Stimulated activated CD4-positive, alpha-beta T cell treated with anti-CD3 and anti-CD28 coated beads, Interleukin-12 subunit alpha, Interleukin-12 subunit beta, amount 100 ng/mL, for 24 hours (primary cell): ENCODE measurements at regions not wholly inside any gene's neighbourhood (a gene's known extent, or its start where the extent isn't known, plus 50 kb on each side); places are given as distances from the start of the nearest gene placed in this dataset.
"Not testable (repeated sequence)": the region's sequence is repeated elsewhere in the genome, so short reads cannot be mapped to it uniquely, and the experiment has no call there.

Experiments
- DNase-seq, 2 experiments: peaks; one replicate each; pipeline ENCODE4 v3.0.0-alpha.2; 2020; ENCODE audit warnings: low read depth in 2 of 2

DNA sequence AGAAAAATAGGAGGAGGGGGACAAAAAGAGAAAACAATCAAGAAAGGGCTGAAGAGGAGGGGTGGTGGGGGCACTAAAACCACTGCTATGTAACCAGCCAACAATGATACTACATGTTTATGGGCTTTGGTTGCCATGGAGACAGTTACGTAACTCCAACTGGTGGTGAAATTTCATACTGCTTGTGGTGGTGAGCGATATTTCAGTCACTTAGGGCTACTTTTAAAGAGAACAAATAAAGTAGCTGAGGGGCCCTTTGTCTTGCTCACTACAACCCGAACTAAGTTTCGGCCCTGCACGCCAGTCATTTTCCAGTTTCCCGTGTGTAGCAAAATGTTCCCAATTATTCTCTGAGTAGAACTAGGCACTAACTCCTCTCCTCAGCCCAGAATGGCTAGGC is 275.2 kb upstream of the EDA2R start:
- no peak for DNase-seq

DNA sequence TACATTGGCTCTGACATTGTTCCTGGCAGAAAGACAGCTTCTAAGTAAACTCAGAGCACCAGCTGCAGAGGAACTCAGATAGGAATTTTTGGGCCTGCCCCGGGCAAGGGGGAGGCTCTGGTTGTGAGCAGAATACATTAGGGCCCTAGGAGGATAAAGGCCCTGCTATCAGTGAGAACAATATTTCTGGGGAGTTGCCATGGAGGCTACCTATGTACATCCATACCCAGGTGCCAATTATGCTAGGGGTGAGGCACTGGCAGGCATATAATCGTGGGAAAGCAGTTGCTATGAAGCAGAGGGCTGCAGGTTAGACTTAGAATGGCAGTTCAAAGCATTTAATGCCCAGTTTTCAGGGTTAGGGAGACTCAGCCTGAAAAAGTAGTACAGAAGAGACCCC is 273.5 kb upstream of the EDA2R start:
- DNase-seq = no peak

DNA sequence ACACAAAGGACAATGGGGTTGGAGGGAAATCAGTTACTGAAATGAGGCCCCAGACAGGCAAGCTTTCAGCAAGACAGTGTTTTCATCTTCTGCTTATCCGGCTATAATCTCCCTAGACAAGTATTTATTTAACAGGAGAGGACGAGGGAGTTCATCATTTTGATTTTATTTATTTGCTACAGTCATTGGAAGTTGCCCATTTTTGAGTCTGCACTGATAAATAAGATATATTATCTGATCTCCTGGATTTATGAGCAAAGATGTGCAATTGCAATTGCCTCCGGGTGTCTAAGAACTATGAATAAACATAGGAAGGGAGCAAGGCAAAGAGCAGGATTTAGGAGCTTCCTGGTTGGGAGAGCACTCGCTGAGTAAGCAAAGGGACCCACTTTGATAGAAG is 263.2 kb upstream of the EDA2R start:
- DNase-seq = no peak

DNA sequence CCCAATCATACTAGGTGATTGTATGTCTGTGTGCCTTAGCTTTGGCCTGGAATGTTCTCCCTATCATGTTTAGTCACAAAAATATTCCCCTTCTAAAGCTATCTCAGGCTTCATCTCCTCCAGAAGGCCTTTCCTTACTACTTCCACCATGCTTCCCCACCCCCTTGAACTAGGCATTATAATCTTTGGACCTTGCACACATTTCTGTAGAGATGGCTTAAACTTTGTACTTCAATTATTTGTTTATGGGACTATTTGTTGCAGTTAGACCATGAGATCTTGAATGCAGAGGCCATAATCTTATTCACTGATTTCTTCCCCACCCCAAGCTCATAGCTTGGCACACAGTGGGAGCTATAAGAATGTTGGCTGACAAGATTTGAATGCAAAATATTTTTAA is 262.0 kb upstream of the EDA2R start:
- DNase-seq = no peak

DNA sequence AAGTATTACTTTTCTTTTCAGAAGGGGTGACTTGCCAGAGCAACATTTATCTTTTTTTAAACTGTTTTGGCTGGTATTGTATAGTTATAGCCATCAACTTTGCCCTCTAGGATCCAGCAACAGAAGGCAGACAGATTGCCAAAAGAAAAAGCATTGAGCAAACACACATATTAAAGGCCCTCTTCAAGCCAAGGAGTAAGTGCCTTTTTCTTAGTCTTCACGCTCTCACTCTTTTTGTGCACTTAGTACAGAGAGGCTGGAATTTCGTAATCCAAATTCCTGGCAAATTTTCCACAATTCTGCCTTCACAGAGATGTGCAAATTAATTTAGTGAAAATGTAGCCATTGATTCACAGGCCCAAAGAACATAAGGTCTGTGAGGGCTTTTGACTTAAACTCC is 253.1 kb upstream of the EDA2R start:
- DNase-seq = no peak

DNA sequence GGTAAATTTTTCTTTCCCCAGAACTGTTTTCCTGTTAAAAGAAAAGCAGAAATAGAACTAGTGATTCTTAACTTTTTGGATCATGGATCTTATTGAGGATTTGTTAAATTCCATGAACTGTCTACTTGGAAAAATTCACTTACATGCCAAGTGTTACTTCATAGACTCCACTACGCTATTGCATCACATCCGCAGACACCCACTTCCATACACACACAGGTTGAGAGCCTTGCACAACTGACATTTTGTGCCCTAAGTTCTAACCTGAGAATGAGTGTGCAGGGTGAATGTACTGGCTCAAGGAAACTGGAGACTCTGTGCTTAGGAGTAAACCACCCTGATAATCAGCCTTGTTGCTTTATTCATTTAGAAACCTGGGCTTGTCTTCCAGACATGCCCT is 250.5 kb upstream of the EDA2R start:
- no peak for DNase-seq

DNA sequence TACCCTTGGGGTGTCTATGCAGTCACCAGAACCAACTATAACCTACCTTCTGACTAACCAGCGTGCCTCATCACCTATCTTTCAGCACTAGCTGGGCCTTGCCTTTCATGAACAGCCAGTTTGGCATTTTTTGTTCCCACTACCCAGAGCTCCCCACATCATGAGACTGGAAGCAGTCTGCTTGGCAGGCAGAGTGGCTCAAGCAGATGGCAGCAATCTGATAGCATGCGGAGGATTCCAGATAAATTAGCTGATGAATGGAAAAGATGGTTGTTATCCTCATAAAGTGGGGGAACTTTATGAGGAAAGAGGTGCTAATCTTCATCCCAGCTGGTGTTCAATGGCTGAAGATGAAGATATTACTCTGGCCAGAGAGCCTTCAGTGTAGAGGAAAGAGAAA is 243.2 kb upstream of the EDA2R start:
- DNase-seq = no peak

DNA sequence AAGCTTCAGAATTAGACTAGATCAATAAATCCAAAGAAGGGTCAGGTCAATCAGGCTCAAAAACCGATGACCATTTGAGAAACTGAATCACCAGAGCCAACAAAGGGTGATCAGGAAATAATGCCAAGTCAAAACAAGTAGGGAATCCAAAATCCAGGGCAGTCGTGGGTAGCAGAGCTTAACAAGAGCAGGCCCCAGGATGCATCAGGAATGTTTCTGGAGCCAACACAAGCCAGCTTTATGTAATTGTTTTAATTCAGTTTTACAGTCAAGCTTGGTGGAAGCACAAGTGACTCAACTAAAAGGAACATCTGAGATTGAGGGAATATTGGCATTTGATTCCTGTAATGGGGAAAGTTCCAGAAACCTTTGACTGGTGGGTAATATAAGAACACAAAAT is 237.9 kb upstream of the EDA2R start:
- DNase-seq = no peak

DNA sequence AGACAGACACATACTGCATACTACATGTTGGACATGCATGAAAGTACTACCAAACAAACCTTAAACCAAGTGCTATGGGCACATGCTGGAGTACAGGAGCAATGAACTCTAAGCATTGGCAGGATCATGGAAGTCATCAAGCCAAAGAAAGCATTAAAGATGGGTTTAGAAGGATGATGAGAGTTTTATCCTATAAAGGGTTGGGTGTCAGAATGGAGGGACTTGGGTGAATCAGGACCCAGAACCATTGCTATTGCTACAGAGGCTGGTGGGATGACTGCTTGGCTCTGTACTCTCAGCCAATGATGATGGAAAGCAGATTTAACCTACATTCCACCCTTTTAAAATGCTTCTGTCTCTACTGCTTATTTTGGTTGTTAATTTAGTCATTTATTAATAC is 233.9 kb upstream of the EDA2R start:
- DNase-seq = no peak

DNA sequence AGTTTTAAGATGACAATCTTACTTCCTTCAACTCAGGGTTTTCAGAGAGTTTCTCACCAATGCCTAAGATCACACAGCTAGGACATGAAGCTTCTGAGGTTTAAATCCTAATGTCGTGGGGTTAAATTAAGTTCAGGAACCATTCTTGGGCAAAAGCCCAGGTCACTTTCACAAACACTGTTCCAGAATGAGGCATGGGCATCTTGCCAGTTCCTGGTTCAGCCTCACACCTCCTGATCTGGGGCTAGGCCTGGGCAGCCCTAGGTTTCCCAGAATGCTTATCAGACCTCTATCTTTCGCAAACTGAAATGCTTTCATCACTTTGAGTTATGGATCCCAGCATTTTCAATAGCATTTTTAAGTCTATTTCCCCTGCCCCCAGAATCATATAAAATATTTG is 224.8 kb upstream of the EDA2R start:
- DNase-seq = no peak

DNA sequence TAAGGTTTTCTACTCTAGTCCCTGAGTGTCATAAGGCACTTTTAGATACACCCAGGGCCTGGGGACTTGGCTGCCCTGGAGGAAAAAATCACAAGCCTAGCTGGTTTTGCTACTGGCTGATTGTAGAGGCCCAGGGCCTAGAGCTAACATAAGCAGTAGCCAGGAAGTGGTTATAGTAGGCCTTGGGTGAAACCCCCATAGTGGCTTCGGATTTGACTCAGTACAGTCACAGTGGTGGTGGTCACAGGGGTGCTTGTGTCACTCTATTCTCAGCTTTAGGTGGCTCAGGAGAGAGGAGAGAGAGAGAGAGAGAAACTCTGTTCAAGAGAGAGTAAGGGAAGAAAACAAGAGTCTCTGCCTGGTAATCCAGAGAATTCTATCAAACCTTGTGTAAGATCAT is 194.5 kb upstream of the EDA2R start:
- no peak for DNase-seq

DNA sequence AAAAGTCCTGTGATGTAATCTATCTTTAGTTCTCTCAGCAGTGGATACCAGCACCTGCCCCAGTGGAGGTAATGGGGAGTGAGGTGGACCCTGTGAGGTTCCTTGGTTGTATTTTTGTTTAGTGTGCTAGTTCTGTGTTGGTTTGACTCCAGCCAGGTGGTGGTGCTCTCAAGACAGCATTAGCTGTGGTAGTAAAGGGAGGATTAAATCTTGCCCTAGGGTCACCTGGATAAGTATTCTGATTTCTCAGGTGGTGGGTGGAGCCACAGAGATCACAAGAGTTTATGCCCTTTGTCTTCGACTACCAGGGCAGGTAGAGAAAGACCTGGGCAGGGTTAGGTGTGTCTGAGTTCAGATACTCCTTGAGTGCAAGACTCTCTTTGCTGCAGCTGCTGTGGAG is 176.3 kb upstream of the EDA2R start:
- no peak for DNase-seq

DNA sequence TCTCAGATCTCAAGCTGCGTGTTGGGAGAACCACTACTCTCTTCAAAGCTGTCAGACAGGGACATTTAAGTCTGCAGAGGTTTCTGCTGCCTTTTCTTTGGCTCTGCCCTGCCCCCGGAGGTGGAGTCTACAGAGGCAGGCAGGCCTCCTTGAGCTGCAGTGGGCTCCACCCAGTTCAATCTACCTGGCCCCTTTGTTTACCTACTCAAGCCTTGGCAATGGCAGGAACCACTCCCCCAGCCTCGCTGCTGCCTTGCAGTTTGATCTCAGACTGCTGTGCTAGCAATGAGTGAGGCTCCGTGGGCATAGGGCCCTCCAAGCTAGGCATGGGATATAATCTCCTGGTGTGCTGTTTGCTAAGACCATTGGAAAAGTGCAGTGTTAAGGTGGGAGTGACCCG is 155.6 kb upstream of the EDA2R start:
- not testable (repeated sequence) for DNase-seq

DNA sequence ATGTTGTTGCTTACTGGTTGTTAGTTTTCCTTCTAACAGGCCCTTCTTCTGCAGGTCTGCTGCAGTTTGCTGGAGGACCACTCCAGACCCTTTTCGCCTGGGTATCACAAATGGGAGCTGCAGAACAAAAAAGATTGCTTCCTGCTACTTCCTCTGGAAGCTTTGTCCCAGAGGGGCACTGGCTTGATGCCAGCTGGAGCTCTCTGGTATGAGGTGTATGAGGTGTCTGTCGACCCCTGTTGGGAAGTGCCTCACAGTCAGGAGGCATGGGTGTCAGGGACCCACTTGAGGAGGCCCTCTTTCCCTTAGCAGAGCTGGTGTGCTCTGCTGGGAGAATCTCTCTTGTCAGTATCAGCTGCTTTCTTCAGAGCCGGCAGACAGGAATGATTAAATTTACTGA is 127.4 kb upstream of the EDA2R start:
- no peak for DNase-seq

DNA sequence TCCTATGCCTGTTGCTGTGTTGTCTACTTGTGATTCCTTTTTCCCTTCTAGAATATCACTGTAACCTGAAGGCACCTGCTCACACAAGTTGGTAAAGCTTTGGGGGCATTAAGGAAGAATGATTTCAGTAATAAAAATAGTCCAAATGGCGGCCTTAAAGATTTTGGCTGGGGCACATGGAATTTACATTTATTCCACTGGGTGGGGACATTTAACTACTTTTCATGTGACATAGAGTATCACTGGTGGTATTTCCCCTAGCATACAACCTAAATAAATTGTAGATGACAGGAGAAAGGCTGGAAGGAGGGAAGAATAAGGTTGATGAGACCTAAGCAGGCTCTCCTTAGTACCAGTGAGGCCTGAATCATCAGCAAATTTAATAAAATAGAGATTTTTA is 121.8 kb upstream of the EDA2R start:
- DNase-seq = no peak

DNA sequence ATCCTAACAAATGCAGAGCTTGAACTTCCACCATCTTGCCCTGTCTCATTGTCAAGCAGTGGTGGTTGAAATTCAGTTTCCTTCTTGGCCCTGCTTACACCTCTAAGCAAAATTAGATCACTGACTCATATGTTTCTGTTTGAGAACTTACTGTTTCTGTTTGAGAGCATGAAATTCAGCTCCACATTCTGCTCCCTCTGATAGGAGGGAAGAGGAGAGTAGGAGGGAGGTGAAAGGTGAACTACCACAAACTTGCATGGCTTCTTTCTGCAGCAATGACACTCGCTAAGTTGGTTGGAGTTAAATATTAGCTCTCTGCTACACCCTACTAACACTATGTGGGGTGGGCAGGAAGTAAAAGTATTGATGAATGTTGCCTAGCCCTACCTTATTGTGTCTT is 117.8 kb upstream of the EDA2R start:
- no peak for DNase-seq

DNA sequence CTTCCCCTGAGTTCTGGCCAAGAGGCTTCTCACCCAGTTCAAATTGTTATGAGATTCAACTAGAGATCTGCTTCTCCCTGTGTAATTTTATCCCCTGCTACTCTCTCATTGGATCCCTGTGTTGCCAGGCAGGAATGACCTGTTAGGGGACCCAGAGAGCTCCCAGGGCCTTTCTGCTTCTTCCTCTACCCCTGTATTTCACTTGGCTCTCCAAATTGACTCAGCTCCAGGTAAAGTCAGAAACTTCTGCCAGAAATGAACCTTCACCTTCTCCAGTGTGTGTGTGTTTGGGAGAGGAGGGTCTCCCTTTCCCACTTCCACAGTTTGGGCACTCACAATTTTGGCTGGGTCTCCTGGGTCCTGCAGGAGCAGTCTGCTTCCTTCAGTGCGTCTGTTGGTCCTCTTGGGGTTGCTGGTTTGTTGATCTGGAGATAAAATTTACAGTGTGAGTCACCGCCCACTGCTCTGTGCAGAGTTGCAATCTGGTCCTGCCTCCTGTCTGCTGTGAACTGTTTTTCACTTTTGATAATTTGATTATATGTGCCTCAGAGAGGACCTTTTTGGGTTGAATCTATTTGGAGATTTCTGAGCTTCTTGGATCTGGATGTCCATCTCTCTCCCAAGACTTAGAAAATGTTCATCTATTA is 112.4 kb upstream of the EDA2R start:
- DNase-seq = no peak

DNA sequence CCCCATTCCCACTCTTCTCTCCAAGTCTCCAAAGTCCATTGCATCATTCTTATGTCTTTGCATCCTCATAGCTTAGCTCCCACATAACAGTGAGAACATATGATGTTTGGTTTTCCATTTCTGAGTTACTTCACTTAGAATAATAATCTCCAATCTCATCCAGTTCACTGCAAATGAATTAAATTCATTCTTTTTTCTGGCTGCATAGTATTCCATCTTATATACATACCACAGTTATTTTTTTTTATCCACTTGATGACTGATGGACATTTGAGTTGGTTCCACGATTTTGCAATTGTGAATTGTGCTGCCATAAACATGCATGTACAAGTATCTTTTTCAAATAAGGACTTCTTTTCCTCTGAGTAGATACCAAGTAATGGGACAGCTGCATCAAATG is 105.6 kb upstream of the EDA2R start:
- DNase-seq = not testable (repeated sequence)

DNA sequence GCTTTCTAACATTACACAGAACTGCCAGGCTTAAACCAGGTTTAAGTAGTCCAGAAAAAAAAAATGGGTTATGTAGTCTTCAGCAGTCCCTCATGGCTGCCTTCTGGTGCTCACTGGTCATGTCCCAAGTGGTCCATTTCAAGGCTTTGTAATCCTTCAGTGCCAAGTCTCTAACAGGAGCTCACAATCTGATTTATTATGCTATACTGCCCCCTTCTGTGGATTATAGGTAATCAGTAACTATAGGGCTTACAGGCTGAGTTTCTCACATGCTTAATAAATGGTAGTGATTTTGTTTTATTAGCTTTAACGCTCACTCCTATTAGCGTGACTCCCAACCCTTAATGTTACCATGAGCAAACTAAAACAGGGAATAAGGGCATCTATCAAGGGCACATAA is 92.5 kb upstream of the EDA2R start:
- no peak for DNase-seq

DNA sequence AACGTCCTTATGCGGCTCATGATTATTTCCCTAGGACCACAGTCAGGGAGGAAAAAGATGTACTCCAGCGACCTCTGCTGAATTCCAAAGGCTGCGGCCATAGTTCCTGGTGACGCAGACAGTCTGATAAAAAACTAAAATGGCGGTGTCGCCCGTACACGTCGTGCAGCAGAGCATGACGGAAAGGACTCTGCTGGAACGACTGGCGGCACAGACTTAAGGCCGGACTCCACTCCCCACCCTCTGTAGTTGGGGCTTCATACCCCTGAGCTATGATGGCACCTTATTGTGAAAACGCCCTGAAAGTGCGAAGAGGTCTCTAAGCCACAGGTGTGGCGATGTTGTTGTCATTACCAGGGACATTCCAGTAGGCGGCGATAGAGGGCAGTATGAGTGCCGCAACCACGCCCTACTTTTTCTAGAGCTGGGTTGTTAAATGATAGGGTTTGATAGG is 90.0 kb upstream of the EDA2R start:
- peak; percentile 16 to 24 for DNase-seq

DNA sequence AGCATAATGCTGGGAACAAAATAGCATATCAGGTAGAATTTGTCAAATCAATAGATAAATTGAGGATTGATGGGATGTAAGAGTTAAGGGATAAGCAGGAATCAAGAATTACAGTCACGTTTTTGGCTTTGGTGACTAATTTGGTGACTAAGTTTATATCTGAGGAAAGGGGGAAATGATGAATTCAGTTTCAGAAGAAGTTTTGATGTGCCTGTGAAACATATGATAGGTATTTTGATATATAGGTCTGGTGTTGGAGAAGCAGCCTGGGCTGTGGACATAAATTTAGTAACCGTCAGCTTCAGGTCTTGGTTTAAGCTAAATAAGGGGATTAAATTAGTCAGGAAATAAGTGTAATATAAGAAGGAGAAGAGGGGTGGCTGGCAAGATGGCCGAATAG is 79.0 kb upstream of the EDA2R start:
- no peak for DNase-seq

DNA sequence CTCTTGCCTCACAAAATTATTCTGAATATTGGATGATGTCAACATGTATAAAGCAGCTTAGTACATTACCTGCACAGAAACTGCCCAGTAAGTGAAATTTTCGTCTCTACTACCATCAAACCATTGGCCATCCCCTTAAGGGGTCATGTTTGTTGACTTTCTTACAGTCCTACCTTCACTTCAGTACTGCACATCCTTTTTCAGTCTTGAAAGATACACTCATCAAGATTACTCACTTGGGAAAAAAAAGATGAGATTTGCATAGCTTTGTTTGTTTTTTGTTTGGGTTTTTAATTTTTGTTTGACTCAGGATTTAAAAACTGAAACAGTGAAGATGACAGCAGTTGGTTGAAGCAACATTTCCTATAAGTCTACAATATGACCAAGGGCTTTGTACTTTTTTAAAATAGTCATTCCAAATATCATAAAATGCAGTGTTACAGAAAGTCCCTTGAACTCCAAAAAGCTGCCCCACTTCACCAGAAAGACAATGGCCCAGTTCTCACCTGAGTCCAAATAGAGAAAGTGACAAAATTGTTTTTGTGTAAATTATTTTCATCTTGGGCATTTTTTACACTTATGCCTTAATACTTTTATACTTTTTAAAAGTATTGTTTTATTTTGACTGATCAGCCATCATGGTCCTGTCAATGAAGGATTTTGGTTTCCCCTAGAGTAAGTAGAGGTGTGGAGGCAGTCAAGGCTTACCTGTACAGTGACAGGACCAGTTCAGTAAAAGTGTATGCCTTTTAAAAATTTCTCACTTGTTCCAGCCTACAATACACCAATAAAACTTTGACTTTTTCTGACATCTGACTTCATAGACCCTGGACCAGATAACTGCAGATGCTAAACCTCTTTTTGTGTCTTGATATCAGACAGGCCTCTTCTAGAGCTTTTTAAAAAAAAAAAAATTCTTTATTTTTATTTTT is 59.7 kb upstream of the EDA2R start:
- DNase-seq = no peak

DNA sequence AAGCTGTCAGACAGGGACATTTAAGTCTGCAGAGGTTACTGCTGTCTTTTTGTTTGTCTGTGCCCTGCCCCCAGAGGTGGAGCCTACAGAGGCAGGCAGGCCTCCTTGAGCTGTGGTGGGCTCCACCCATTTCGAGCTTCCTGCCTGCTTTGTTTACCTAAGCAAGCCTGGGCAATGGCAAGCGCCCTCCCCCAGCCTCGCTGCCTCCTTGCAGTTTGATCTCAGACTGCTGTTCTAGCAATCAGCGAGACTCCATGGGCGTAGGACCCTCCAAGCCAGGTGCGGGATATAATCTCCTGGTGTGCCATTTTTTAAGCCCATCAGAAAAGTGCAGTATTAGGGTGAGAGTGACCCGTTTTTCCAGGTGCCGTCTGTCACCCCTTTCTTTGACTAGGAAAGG is 53.6 kb upstream of the EDA2R start:
- not testable (repeated sequence) for DNase-seq
